Mammary epithelial cell (primary cell): ENCODE measurements at regions not wholly inside any gene's neighbourhood (a gene's known extent, or its start where the extent isn't known, plus 50 kb on each side); places are given as distances from the start of the nearest gene placed in this dataset.

Source experiments
- CTCF ChIP-seq, 2 donors: IDR thresholded peaks in 1 of 2; conservative IDR thresholded peaks in 1 of 2; 2 replicates each; pipeline ENCODE4 v1.5.1; 2011 to 2012; ENCODE audit warnings: inconsistent platforms in 2 of 2, low read length in 2 of 2, mild to moderate bottlenecking in 2 of 2, control low read depth in 1 of 2, low read depth in 1 of 2; ENCODE audit not compliant: insufficient read depth in 1 of 2; ENCODE audit errors: extremely low read depth in 1 of 2
- EZH2 ChIP-seq: IDR thresholded peaks from 2 replicates; pipeline ENCODE4 v1.6.1; 2012; ENCODE audit warnings: low read length, inconsistent platforms, borderline replicate concordance

- TF ChIP-seq CTCF (conservative IDR thresholded peaks at IDR 0.05 in 1 of 2, IDR thresholded peaks at IDR 0.05 in 1 of 2; ENCODE audit: extremely low read depth in 1 of 2, insufficient read depth in 1 of 2, low read depth in 1 of 2, low read length in 2 of 2) (no peak), EZH2 (no peak)
Observed at GRCh38 chr16:62224646-62225209, 188.5 kb upstream of the CDH8 start.
